Kidney (tissue), 13 donors: ENCODE measurements at regions not wholly inside any gene's neighbourhood (a gene's known extent, or its start where the extent isn't known, plus 50 kb on each side); places are given as distances from the start of the nearest gene placed in this dataset.

ENCODE experiments used
- DNase-seq, 5 donors: peaks; one replicate each; pipeline ENCODE4 v3.0.0-alpha.2; 2013 to 2020
- FAIRE-seq: peaks from 2 replicates; lab custom pipeline; 2012; peaks lifted over from hg19 to GRCh38; lab: Jason Lieb, UNC
- H3K27ac ChIP-seq, 2 donors: one replicate each; pipeline ENCODE4 v1.7.0; 2013; ENCODE audit warnings: low read depth in 2 of 2, low read length in 2 of 2, inconsistent platforms in 1 of 2
- H3K27me3 ChIP-seq: one replicate; pipeline ENCODE4 v1.7.1; 2013; ENCODE audit warnings: low read length, inconsistent platforms; ENCODE audit not compliant: control insufficient read depth, insufficient read depth
- H3K36me3 ChIP-seq, 3 donors: one replicate each; pipeline versions ENCODE4 v1.7.0 to v1.7.1; 2013; ENCODE audit warnings: low read length in 3 of 3, control low read depth in 1 of 3, inconsistent platforms in 1 of 3; ENCODE audit not compliant: insufficient read depth in 3 of 3, control insufficient read depth in 2 of 3
- H3K4me1 ChIP-seq, 3 donors: one replicate each; pipeline versions ENCODE4 v1.7.0 to v1.7.1; 2013; ENCODE audit warnings: low read length in 3 of 3, inconsistent platforms in 1 of 3, low read depth in 1 of 3; ENCODE audit not compliant: control insufficient read depth in 2 of 3, insufficient read depth in 2 of 3
- H3K4me3 ChIP-seq, 3 donors: one replicate each; pipeline versions ENCODE4 v1.7.0 to v1.8.1; 2013; ENCODE audit warnings: low read length in 3 of 3, control low read depth in 1 of 3, inconsistent platforms in 1 of 3
- H3K9ac ChIP-seq, 3 donors: one replicate each; pipeline versions ENCODE4 v1.7.0 to v1.7.1; 2013; ENCODE audit warnings: low read length in 3 of 3, control low read depth in 1 of 3, inconsistent platforms in 1 of 3
- H3K9me3 ChIP-seq, 3 donors: one replicate each; pipeline versions ENCODE4 v1.7.0 to v1.7.1; 2013; ENCODE audit warnings: low read length in 3 of 3, control low read depth in 1 of 3, inconsistent platforms in 1 of 3; ENCODE audit not compliant: control insufficient read depth in 2 of 3, insufficient read depth in 1 of 3
- CTCF ChIP-seq: IDR thresholded peaks from 3 replicates; pipeline ENCODE4 v1.5.1; 2012; ENCODE audit warnings: mild to moderate bottlenecking, moderate library complexity, borderline replicate concordance; ENCODE audit not compliant: insufficient read depth; ENCODE audit errors: extremely low read depth
- intact Hi-C: fragments of 100-400 bp; cut with DNase I; formaldehyde crosslinking; loops from one replicate; pipeline ENCODE4 v1.11.1; 2022
- donor health status: control.
- donor health status: control.
- donor health status: control.
- donor health status: control.
- donor health status: control.
- donor health status: DM: yes; HTN: yes; CAD: no.
- donor health status: Normal renal cell carcinoma (clear cell type).

GRCh38 chr6:159533568-159533967, 159.5 kb downstream of the SOD2 start:
- no peak overlapping the region for H3K9ac ChIP-seq
- intact Hi-C loops: no loop called here

GRCh38 chr6:159533016-159533415, 160.0 kb downstream of the SOD2 start:
- intact Hi-C loops: no loop called here
- TF ChIP-seq CTCF: no peak
- Histone ChIP-seq H3K4me3 (no peak overlapping the region), H3K36me3 (no peaks in the 10 kb centered on the region), H3K4me1 (no peaks in the 10 kb centered on the region), H3K27ac (no peak overlapping the region), H3K9ac (no peak overlapping the region), H3K27me3 (no peaks in the 10 kb centered on the region), H3K9me3 (no peaks in the 10 kb centered on the region)
- FAIRE-seq (no peak), DNase-seq (no peak)

More at GRCh38 chr6:159533568-159533967, 159.5 kb downstream of the SOD2 start:
- Histone ChIP-seq H3K9me3 (no peaks in the 10 kb centered on the region), H3K4me1 (no peaks in the 10 kb centered on the region), H3K4me3 (no peak overlapping the region), H3K36me3 (no peaks in the 10 kb centered on the region), H3K27me3 (no peaks in the 10 kb centered on the region), H3K27ac (no peak overlapping the region)
- no peak for TF ChIP-seq CTCF
- DNase-seq (no peak), FAIRE-seq (no peak)

GRCh38 chr6:159532155-159532554, 160.9 kb downstream of the SOD2 start:
- no peaks in the 10 kb centered on the region for H3K27me3 ChIP-seq
- H3K36me3 ChIP-seq: no peaks in the 10 kb centered on the region
- H3K27ac ChIP-seq: no peak overlapping the region
- no peak for TF ChIP-seq CTCF
- no peak overlapping the region for H3K4me3 ChIP-seq
- DNase-seq (no peak), FAIRE-seq (no peak)
- intact Hi-C loops: no loop called here
- no peaks in the 10 kb centered on the region for H3K4me1 ChIP-seq
- H3K9ac ChIP-seq: no peak overlapping the region
- no peaks in the 10 kb centered on the region for H3K9me3 ChIP-seq

- no peak overlapping the region for H3K27ac ChIP-seq
- no peaks in the 10 kb centered on the region for H3K4me1 ChIP-seq
- no peaks in the 10 kb centered on the region for H3K9me3 ChIP-seq
- H3K9ac ChIP-seq: no peak overlapping the region
- FAIRE-seq: no peak
- intact Hi-C loops: no loop called here
- H3K27me3 ChIP-seq: no peaks in the 10 kb centered on the region
- H3K36me3 ChIP-seq: no peaks in the 10 kb centered on the region
- no peak overlapping the region for H3K4me3 ChIP-seq
- no peak for DNase-seq
- no peak for TF ChIP-seq CTCF
Measured at GRCh38 chr6:159529934-159530333, 163.1 kb downstream of the SOD2 start.
